ENCODE measurements at regions not wholly inside any gene's neighbourhood (a gene's known extent, or its start where the extent isn't known, plus 50 kb on each side); places are given as distances from the start of the nearest gene placed in this dataset.
"Not testable (repeated sequence)": the region's sequence is repeated elsewhere in the genome, so short reads cannot be mapped to it uniquely, and the experiment has no call there.

- DNase-seq (ENCODE audit: low read depth) = no peak
- H3K4me3 ChIP-seq (ENCODE audit: low read depth, low read length) = no peak overlapping the region
- no peak for TF ChIP-seq CTCF (IDR thresholded peaks at IDR 0.05; ENCODE audit: control insufficient read depth, extremely low read depth, insufficient read depth)
Observed at GRCh38 chr1:67916140-67916886, 83.0 kb upstream of the GNG12 start.

GRCh38 chr1:67909776-67910175 lies 76.5 kb upstream of the GNG12 start:
- no peak for DNase-seq (ENCODE audit: low read depth)
- no peak for TF ChIP-seq CTCF (IDR thresholded peaks at IDR 0.05; ENCODE audit: control insufficient read depth, extremely low read depth, insufficient read depth)
- no peak overlapping the region for H3K4me3 ChIP-seq (ENCODE audit: low read depth, low read length)

GRCh38 chr1:67908250-67908936 lies 75.1 kb upstream of the GNG12 start:
- TF ChIP-seq CTCF (IDR thresholded peaks at IDR 0.05; ENCODE audit: control insufficient read depth, extremely low read depth, insufficient read depth) = no peak
- H3K4me3 ChIP-seq (ENCODE audit: low read depth, low read length) = no peak overlapping the region
- peak; percentile 7 for DNase-seq (ENCODE audit: low read depth)

- not testable (repeated sequence) for H3K4me3 ChIP-seq (ENCODE audit: low read depth, low read length); DNase-seq (ENCODE audit: low read depth)
Observed at GRCh38 chr1:67907467-67907866, 74.2 kb upstream of the GNG12 start.

GRCh38 chr1:67906015-67906414 lies 72.7 kb upstream of the GNG12 start:
- DNase-seq (ENCODE audit: low read depth); H3K4me3 ChIP-seq (ENCODE audit: low read depth, low read length): not testable (repeated sequence)

GRCh38 chr1:67902546-67903223 lies 69.4 kb upstream of the GNG12 start:
- H3K4me3 ChIP-seq (ENCODE audit: low read depth, low read length); DNase-seq (ENCODE audit: low read depth): not testable (repeated sequence)

GRCh38 chr1:67898033-67898726 lies 64.9 kb upstream of the GNG12 start:
- TF ChIP-seq CTCF (IDR thresholded peaks at IDR 0.05; ENCODE audit: control insufficient read depth, extremely low read depth, insufficient read depth) = no peak
- DNase-seq (ENCODE audit: low read depth) = no peak
- no peak overlapping the region for H3K4me3 ChIP-seq (ENCODE audit: low read depth, low read length)

GRCh38 chr1:67897270-67897949 lies 64.1 kb upstream of the GNG12 start:
- no peak for DNase-seq (ENCODE audit: low read depth)

More at GRCh38 chr1:67897270-67897949, 64.1 kb upstream of the GNG12 start:
- no peak for TF ChIP-seq CTCF (IDR thresholded peaks at IDR 0.05; ENCODE audit: control insufficient read depth, extremely low read depth, insufficient read depth)
- H3K4me3 ChIP-seq (ENCODE audit: low read depth, low read length) = no peak overlapping the region
